Activated CD4-positive, alpha-beta T cell treated with anti-CD3 and anti-CD28 coated beads, Interleukin-2, amount 50 U/mL, for 16 hours (primary cell): ENCODE measurements at regions not wholly inside any gene's neighbourhood (a gene's known extent, or its start where the extent isn't known, plus 50 kb on each side); places are given as distances from the start of the nearest gene placed in this dataset.
"Not testable (repeated sequence)": the region's sequence is repeated elsewhere in the genome, so short reads cannot be mapped to it uniquely, and the experiment has no call there.

Source experiments
- DNase-seq: peaks from one replicate; pipeline ENCODE4 v3.0.0-alpha.2; 2020

- no peak for DNase-seq
Observed at GRCh38 chr2:145930318-145930717, 1410.4 kb upstream of the ZEB2 start.

GRCh38 chr2:145927131-145927950 lies 1407.4 kb upstream of the ZEB2 start:
- no peak for DNase-seq

GRCh38 chr2:145925591-145925990 lies 1405.7 kb upstream of the ZEB2 start:
- no peak for DNase-seq

GRCh38 chr2:145919477-145919876 lies 1399.6 kb upstream of the ZEB2 start:
- DNase-seq, result no peak

GRCh38 chr2:145918951-145919350 lies 1399.0 kb upstream of the ZEB2 start:
- DNase-seq, result no peak

- no peak for DNase-seq
Observed at GRCh38 chr2:145916799-145917198, 1396.9 kb upstream of the ZEB2 start.

- DNase-seq, result no peak
Observed at GRCh38 chr2:145914716-145915115, 1394.8 kb upstream of the ZEB2 start.

GRCh38 chr2:145910416-145910815 lies 1390.5 kb upstream of the ZEB2 start:
- DNase-seq, result no peak

- no peak for DNase-seq
Observed at GRCh38 chr2:145909766-145910165, 1389.8 kb upstream of the ZEB2 start.

GRCh38 chr2:145909175-145909755 lies 1389.3 kb upstream of the ZEB2 start:
- DNase-seq, result no peak

GRCh38 chr2:145906354-145906753 lies 1386.4 kb upstream of the ZEB2 start:
- DNase-seq, result no peak

- no peak for DNase-seq
Observed at GRCh38 chr2:145905371-145905770, 1385.5 kb upstream of the ZEB2 start.

- DNase-seq, result no peak
Observed at GRCh38 chr2:145897151-145897550, 1377.2 kb upstream of the ZEB2 start.

- DNase-seq, result no peak
Observed at GRCh38 chr2:145887915-145888314, 1368.0 kb upstream of the ZEB2 start.

- DNase-seq, result not testable (repeated sequence)
Observed at GRCh38 chr2:145880997-145881396, 1361.1 kb upstream of the ZEB2 start.

- DNase-seq, result no peak
Observed at GRCh38 chr2:145875016-145875415, 1355.1 kb upstream of the ZEB2 start.

GRCh38 chr2:145874466-145874865 lies 1354.5 kb upstream of the ZEB2 start:
- no peak for DNase-seq

- no peak for DNase-seq
Observed at GRCh38 chr2:145864501-145864900, 1344.6 kb upstream of the ZEB2 start.

- DNase-seq, result no peak
Observed at GRCh38 chr2:145861940-145862339, 1342.0 kb upstream of the ZEB2 start.

- no peak for DNase-seq
Observed at GRCh38 chr2:145860083-145860482, 1340.2 kb upstream of the ZEB2 start.

GRCh38 chr2:145855142-145855541 lies 1335.2 kb upstream of the ZEB2 start:
- DNase-seq, result no peak

- no peak for DNase-seq
Observed at GRCh38 chr2:145854039-145854755, 1334.3 kb upstream of the ZEB2 start.

GRCh38 chr2:145851730-145852129 lies 1331.8 kb upstream of the ZEB2 start:
- no peak for DNase-seq

- DNase-seq, result no peak
Observed at GRCh38 chr2:145849466-145849865, 1329.5 kb upstream of the ZEB2 start.
